DOHH2 (cell line): ENCODE measurements at regions not wholly inside any gene's neighbourhood (a gene's known extent, or its start where the extent isn't known, plus 50 kb on each side); places are given as distances from the start of the nearest gene placed in this dataset.

Source experiments
- EZH2phosphoT487 ChIP-seq: fragments of 200-600 bp; sonication (generic); IDR thresholded peaks from 2 replicates; pipeline ENCODE4 v1.6.1; 2017; ENCODE audit warnings: borderline replicate concordance, mild to moderate bottlenecking, antibody characterized with exemption, low read length, moderate library complexity, mixed read lengths
- TF ChIP-seq, protein P1 (sequence below): fragments of 200-600 bp; sonication (generic); IDR thresholded peaks from one replicate; pipeline ENCODE4 v1.5.1; 2014; ENCODE audit warnings: antibody characterized with exemption, mild to moderate bottlenecking, low read depth, low read length; ENCODE audit not compliant: poor library complexity, severe bottlenecking

- TF ChIP-seq, protein P1, sequence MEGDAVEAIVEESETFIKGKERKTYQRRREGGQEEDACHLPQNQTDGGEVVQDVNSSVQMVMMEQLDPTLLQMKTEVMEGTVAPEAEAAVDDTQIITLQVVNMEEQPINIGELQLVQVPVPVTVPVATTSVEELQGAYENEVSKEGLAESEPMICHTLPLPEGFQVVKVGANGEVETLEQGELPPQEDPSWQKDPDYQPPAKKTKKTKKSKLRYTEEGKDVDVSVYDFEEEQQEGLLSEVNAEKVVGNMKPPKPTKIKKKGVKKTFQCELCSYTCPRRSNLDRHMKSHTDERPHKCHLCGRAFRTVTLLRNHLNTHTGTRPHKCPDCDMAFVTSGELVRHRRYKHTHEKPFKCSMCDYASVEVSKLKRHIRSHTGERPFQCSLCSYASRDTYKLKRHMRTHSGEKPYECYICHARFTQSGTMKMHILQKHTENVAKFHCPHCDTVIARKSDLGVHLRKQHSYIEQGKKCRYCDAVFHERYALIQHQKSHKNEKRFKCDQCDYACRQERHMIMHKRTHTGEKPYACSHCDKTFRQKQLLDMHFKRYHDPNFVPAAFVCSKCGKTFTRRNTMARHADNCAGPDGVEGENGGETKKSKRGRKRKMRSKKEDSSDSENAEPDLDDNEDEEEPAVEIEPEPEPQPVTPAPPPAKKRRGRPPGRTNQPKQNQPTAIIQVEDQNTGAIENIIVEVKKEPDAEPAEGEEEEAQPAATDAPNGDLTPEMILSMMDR = no peak
- TF ChIP-seq EZH2phosphoT487 = no peak
Observed at GRCh38 chr6:140063021-140063399, 688.6 kb upstream of the CITED2 start.
